OCI-LY1 (cell line): ENCODE measurements at regions not wholly inside any gene's neighbourhood (a gene's known extent, or its start where the extent isn't known, plus 50 kb on each side); places are given as distances from the start of the nearest gene placed in this dataset.

ENCODE experiments used
- H2AFZ ChIP-seq: fragments of 200-600 bp; sonication (generic), shearing (Covaris generic); 2 replicates; pipeline ENCODE4 v1.6.0; 2014; ENCODE audit warnings: antibody characterized with exemption, mild to moderate bottlenecking, low read length
- H3F3A ChIP-seq: fragments of 200-600 bp; sonication (generic), shearing (Covaris generic); 2 replicates; pipeline ENCODE4 v1.6.0; 2014; ENCODE audit warnings: mild to moderate bottlenecking, antibody characterized with exemption, low read length, moderate library complexity; ENCODE audit not compliant: insufficient read depth
- H3K27ac ChIP-seq: fragments of 200-600 bp; sonication (generic); 2 replicates; pipeline ENCODE4 v1.5.1; 2014; ENCODE audit warnings: low read length, mixed run types, mild to moderate bottlenecking, low read depth; ENCODE audit not compliant: poor library complexity, severe bottlenecking
- H3K27me3 ChIP-seq: fragments of 200-600 bp; sonication (generic); 2 replicates; pipeline ENCODE4 v1.6.0; 2014; ENCODE audit warnings: antibody characterized with exemption, mild to moderate bottlenecking, low read length, moderate library complexity; ENCODE audit not compliant: insufficient read depth
- H3K36me3 ChIP-seq: fragments of 200-600 bp; sonication (generic); 2 replicates; pipeline ENCODE4 v1.6.1; 2014; ENCODE audit warnings: mild to moderate bottlenecking, antibody characterized with exemption, low read length, moderate library complexity, mixed read lengths; ENCODE audit not compliant: insufficient read depth
- H3K4me1 ChIP-seq: fragments of 200-600 bp; sonication (generic); 2 replicates; pipeline ENCODE4 v1.5.1; 2014; ENCODE audit warnings: mild to moderate bottlenecking, low read length, moderate library complexity; ENCODE audit not compliant: insufficient read depth, severe bottlenecking
- H3K4me2 ChIP-seq: fragments of 200-600 bp; sonication (generic), shearing (Covaris generic); 2 replicates; pipeline ENCODE4 v1.6.1; 2014; ENCODE audit warnings: low read length
- H3K4me3 ChIP-seq: fragments of 200-600 bp; sonication (generic); 2 replicates; pipeline ENCODE4 v1.5.1; 2014; ENCODE audit warnings: low read length, low read depth, mild to moderate bottlenecking, mixed read lengths; ENCODE audit not compliant: poor library complexity, severe bottlenecking
- H3K79me2 ChIP-seq: fragments of 200-600 bp; shearing (Covaris generic); 2 replicates; pipeline ENCODE4 v1.6.1; 2016; ENCODE audit warnings: mixed run types, low read length, mixed read lengths; ENCODE audit not compliant: insufficient read depth
- H3K9ac ChIP-seq: fragments of 200-600 bp; sonication (generic), shearing (Covaris generic); 2 replicates; pipeline ENCODE4 v1.6.1; 2014; ENCODE audit warnings: mild to moderate bottlenecking, low read length, mixed read lengths
- H3K9me2 ChIP-seq: fragments of 200-600 bp; sonication (generic), shearing (Covaris generic); 2 replicates; pipeline ENCODE4 v1.6.1; 2014; ENCODE audit warnings: low read depth, mild to moderate bottlenecking, low read length, mixed read lengths
- H3K9me3 ChIP-seq: fragments of 200-600 bp; shearing (Covaris generic); 2 replicates; pipeline ENCODE4 v1.6.1; 2014; ENCODE audit warnings: low read length, mixed read lengths
- H4K20me1 ChIP-seq: fragments of 200-600 bp; sonication (generic), shearing (Covaris generic); 2 replicates; pipeline ENCODE4 v1.6.0; 2016; ENCODE audit warnings: mild to moderate bottlenecking, low read length; ENCODE audit not compliant: insufficient read depth
- CTCF ChIP-seq: fragments of 200-600 bp; sonication (generic), shearing (Covaris generic); IDR thresholded peaks from 2 replicates; pipeline ENCODE4 v1.5.1; 2017; ENCODE audit warnings: mild to moderate bottlenecking, antibody characterized with exemption, low read length, moderate library complexity, mixed read lengths
- EZH2 ChIP-seq: fragments of 200-600 bp; sonication (generic), shearing (Covaris generic); IDR thresholded peaks from 2 replicates; pipeline ENCODE4 v1.8.0; 2017; ENCODE audit warnings: borderline replicate concordance, mixed run types, mild to moderate bottlenecking, antibody characterized with exemption, low read length, moderate library complexity, mixed read lengths

- no peaks in the 10 kb centered on the region for H3K9me2 ChIP-seq
- no peak overlapping the region for H2AFZ ChIP-seq
- H3K4me3 ChIP-seq: no peak overlapping the region
- no peaks in the 10 kb centered on the region for H3F3A ChIP-seq
- TF ChIP-seq CTCF: no peak
- no peak for TF ChIP-seq EZH2
- H3K9me3 ChIP-seq: no peaks in the 10 kb centered on the region
- no peak overlapping the region for H3K27ac ChIP-seq
- H3K36me3 ChIP-seq: no peaks in the 10 kb centered on the region
- no peaks in the 10 kb centered on the region for H3K4me1 ChIP-seq
- H3K27me3 ChIP-seq: 0 out of 2 replicates have a peak, but pooled peaks cover 3% of the 10 kb centered on the region
- H4K20me1 ChIP-seq: no peaks in the 10 kb centered on the region
- no peaks in the 10 kb centered on the region for H3K79me2 ChIP-seq
- no peak overlapping the region for H3K4me2 ChIP-seq
- H3K9ac ChIP-seq: no peak overlapping the region
These were observed 205.4 kb upstream of the CIBAR2 start for GRCh38 chr16:85317704-85318103.

GRCh38 chr16:85319208-85319983 lies 207.1 kb upstream of the CIBAR2 start:
- no peak overlapping the region for H3K4me2 ChIP-seq
- H3K27ac ChIP-seq: no peak overlapping the region
- H3K27me3 ChIP-seq: peaks cover 16% of the 10 kb centered on the region; the same call in 1 of the 2 replicates
- no peaks in the 10 kb centered on the region for H3K4me1 ChIP-seq
- H3K79me2 ChIP-seq: no peaks in the 10 kb centered on the region
- no peaks in the 10 kb centered on the region for H3K36me3 ChIP-seq
- H3K9ac ChIP-seq: no peak overlapping the region
- no peaks in the 10 kb centered on the region for H3F3A ChIP-seq
- no peak overlapping the region for H2AFZ ChIP-seq
- no peak for TF ChIP-seq CTCF
- TF ChIP-seq EZH2: no peak
- no peaks in the 10 kb centered on the region for H4K20me1 ChIP-seq
- no peaks in the 10 kb centered on the region for H3K9me2 ChIP-seq
- no peaks in the 10 kb centered on the region for H3K9me3 ChIP-seq
- no peak overlapping the region for H3K4me3 ChIP-seq

- Histone ChIP-seq H4K20me1 (no peaks in the 10 kb centered on the region), H2AFZ (no peak overlapping the region), H3K79me2 (no peaks in the 10 kb centered on the region), H3K9me2 (no peaks in the 10 kb centered on the region), H3F3A (no peaks in the 10 kb centered on the region), H3K36me3 (no peaks in the 10 kb centered on the region), H3K27me3 (peaks cover 16% of the 10 kb centered on the region; the same call in 1 of the 2 replicates), H3K9me3 (no peaks in the 10 kb centered on the region), H3K27ac (no peak overlapping the region), H3K4me1 (no peaks in the 10 kb centered on the region), H3K9ac (no peak overlapping the region), H3K4me3 (no peak overlapping the region), H3K4me2 (no peak overlapping the region)
- TF ChIP-seq EZH2: no peak
- no peak for TF ChIP-seq CTCF
These were observed 207.7 kb upstream of the CIBAR2 start for GRCh38 chr16:85319984-85320440.
